Stimulated activated memory B cell treated with anti-CD40 and anti-IgM and Interleukin-4, amounts not matched to agents 10 μg/mL and 1 μg/mL and 100 μg/mL, for 72 hours (primary cell): ENCODE measurements at regions not wholly inside any gene's neighbourhood (a gene's known extent, or its start where the extent isn't known, plus 50 kb on each side); places are given as distances from the start of the nearest gene placed in this dataset.

ENCODE experiments used
- ATAC-seq: fragments of 150-1000 bp; cut with Tn5 transposase; 2 replicates; pipeline ENCODE4 v1.10.0; 2021
- H3K27ac Mint-ChIP-seq: one replicate; pipeline ENCODE4 v1.8.0; 2022; ENCODE audit warnings: mild to moderate bottlenecking, mixed read lengths
- H3K27me3 Mint-ChIP-seq: one replicate; pipeline ENCODE4 v1.8.0; 2022; ENCODE audit warnings: mixed read lengths
- H3K36me3 Mint-ChIP-seq: one replicate; pipeline ENCODE4 v1.8.0; 2022; ENCODE audit warnings: mixed read lengths
- H3K4me1 Mint-ChIP-seq: one replicate; pipeline ENCODE4 v1.8.0; 2022; ENCODE audit warnings: mixed read lengths
- H3K4me3 Mint-ChIP-seq: one replicate; pipeline ENCODE4 v1.8.0; 2022; ENCODE audit warnings: mild to moderate bottlenecking, moderate library complexity, mixed read lengths
- H3K9me3 Mint-ChIP-seq: one replicate; pipeline ENCODE4 v1.8.0; 2022; ENCODE audit warnings: mixed read lengths

DNA sequence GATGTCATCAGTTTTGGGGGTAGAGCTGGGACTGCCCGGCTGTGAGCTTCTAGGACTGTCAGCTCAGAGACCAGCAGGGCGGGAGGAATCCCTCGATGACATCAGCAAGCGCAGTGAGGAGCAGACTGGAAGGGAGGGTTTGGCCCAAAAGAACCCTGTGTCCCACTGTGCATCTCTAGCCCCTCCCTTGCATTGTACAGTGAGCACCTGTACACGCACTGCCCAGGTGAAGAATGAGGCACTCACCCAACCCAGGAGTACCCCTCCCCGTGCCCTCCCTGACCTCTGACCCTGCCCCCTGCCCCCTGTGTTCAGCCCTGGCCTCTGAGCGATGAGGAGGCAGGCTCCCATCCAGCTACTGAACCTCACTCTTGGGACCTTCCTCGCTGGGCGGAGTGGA is 92.9 kb downstream of the HMX1 start:
- ATAC-seq, result no peak
- no peak overlapping the region for H3K4me3 Mint-ChIP-seq
- no peaks in the 10 kb centered on the region for H3K9me3 Mint-ChIP-seq
- no peaks in the 10 kb centered on the region for H3K36me3 Mint-ChIP-seq
- H3K27ac Mint-ChIP-seq, result no peak overlapping the region
- H3K4me1 Mint-ChIP-seq, result no peaks in the 10 kb centered on the region
- no peaks in the 10 kb centered on the region for H3K27me3 Mint-ChIP-seq

- Mint-ChIP-seq H3K4me3 (no peak overlapping the region), H3K27me3 (no peaks in the 10 kb centered on the region), H3K4me1 (no peaks in the 10 kb centered on the region), H3K9me3 (no peaks in the 10 kb centered on the region), H3K27ac (no peak overlapping the region), H3K36me3 (no peaks in the 10 kb centered on the region)
- ATAC-seq, result no peak
Measured at GRCh38 chr4:8778291-8778690, 93.3 kb downstream of the HMX1 start.

DNA sequence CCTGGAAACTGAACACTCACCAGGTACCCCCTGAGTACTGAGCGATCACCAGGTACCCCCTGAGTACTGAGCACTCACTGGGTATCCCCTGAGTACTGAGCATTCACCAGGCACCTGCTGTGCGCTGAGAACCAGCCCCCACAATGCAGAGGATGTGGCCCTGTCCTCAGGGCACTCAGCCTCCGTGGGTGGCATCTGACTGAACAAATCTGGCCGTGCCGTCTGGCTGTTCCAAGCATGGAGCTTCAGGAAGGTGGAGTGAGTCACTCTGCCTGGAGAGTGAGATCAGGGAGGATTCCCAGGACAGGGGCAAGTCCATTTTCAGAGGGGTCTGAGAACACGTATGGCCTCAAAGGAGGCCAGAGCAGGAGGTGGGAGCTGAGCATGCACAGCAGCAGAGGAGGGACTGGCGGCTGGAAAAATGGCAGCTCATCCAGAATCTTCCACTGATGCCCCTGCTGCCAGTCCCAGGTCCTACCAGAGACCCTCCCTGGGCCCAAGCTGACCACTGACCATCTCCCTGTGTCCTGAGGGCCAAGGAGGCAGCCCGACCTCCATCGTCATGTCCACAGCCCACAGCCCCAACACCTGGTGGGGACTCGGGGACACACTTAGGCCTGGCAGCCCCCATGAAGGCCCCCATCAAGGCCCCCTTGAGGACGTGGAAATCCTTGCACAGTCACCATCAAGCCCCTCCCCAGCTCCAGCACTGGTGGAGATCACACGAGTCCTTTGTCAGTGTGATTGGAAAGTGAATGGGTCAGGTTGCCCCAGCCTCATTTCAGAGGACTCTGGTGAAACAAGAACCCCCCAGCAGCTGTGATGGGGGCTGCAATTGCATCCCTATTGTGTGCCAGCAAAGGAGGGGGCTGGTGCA is 94.1 kb downstream of the HMX1 start:
- Mint-ChIP-seq H3K4me3 (no peak overlapping the region), H3K27ac (no peak overlapping the region)
- ATAC-seq, result no peak

GRCh38 chr4:8776366-8776765 is 95.3 kb downstream of the HMX1 start:
- Mint-ChIP-seq H3K27me3 (no peaks in the 10 kb centered on the region), H3K36me3 (no peaks in the 10 kb centered on the region), H3K27ac (no peak overlapping the region), H3K4me1 (no peaks in the 10 kb centered on the region), H3K9me3 (no peaks in the 10 kb centered on the region), H3K4me3 (no peak overlapping the region)
- no peak for ATAC-seq

More for the DNA sequence above, 94.1 kb downstream of the HMX1 start:
- H3K4me1 Mint-ChIP-seq, result no peaks in the 10 kb centered on the region
- no peaks in the 10 kb centered on the region for H3K9me3 Mint-ChIP-seq
- H3K36me3 Mint-ChIP-seq, result no peaks in the 10 kb centered on the region
- H3K27me3 Mint-ChIP-seq, result no peaks in the 10 kb centered on the region

GRCh38 chr4:8775751-8776355 is 95.8 kb downstream of the HMX1 start:
- Mint-ChIP-seq H3K27me3 (no peaks in the 10 kb centered on the region), H3K27ac (no peak overlapping the region), H3K9me3 (no peaks in the 10 kb centered on the region), H3K4me3 (no peak overlapping the region), H3K36me3 (no peaks in the 10 kb centered on the region), H3K4me1 (no peaks in the 10 kb centered on the region)
- no peak for ATAC-seq

- Mint-ChIP-seq H3K27me3 (no peaks in the 10 kb centered on the region), H3K4me1 (no peaks in the 10 kb centered on the region), H3K36me3 (no peaks in the 10 kb centered on the region), H3K4me3 (no peak overlapping the region), H3K9me3 (no peaks in the 10 kb centered on the region), H3K27ac (no peak overlapping the region)
- no peak for ATAC-seq
Measured at GRCh38 chr4:8775121-8775520, 96.5 kb downstream of the HMX1 start.

DNA sequence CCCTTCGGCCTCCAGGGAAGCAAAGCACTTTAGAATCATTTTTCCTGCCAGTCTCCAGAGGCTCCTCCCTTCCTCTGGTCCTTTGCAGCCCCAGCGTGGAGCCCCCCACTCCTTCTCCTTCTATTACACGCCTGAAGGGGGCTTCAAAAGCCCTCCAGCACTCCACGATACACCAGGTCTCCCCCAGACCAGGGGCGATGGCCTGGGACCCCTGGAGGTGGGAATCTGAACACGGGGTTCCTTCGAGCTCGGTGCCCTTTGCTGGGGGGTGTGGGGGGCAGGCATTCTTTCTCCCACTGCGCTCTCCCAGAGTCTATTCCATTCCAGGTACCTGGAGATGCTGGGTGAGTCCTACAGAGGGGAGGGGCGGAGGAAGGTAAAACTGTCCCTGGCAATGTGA is 97.6 kb downstream of the HMX1 start:
- no peak overlapping the region for H3K27ac Mint-ChIP-seq
- peaks cover under 1% of the 10 kb centered on the region for H3K9me3 Mint-ChIP-seq
- ATAC-seq, result no peak
- H3K27me3 Mint-ChIP-seq, result no peaks in the 10 kb centered on the region
- H3K36me3 Mint-ChIP-seq, result no peaks in the 10 kb centered on the region
- H3K4me1 Mint-ChIP-seq, result no peaks in the 10 kb centered on the region
- no peak overlapping the region for H3K4me3 Mint-ChIP-seq

DNA sequence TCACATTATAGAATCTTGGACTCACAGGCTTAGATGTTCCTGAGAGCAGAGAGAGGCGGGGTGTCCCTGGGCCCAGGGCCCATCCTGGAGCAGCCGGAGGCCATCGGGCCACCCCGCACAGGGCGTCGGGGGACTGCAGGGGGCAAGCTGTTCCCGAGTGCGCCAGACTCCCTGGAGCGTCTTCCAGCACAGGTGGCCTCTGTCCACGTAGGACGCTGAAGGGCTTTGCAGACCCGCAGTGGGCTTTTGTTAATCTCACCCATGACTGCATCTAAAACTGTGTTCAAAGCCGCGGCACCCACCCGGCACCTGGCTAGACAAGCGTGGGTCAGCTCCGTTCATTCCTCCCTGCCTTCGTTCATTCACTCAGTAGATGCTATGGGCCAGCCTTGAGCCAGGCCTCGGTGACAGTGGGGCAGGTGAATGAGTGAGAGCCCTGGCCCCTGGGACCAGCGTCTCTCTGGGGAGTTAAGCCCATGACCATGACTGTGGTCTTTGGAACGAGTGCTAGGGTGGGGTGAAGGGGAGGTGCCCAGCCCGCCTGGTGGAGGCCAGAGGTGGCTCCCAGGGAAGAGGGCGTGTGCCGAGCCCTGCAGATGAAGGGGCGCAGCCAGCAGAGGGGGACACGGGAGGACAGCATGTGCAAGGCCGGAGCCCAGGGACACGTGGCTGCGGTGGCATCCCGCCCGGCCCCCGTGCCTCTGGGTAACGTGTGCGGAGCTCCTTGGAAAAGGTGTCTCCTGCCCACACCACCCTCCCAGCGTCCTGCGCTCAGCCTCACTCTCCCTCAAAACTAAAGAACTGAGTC is 98.3 kb downstream of the HMX1 start:
- no peak overlapping the region for H3K4me3 Mint-ChIP-seq
- H3K9me3 Mint-ChIP-seq, result peaks cover 3% of the 10 kb centered on the region
- H3K4me1 Mint-ChIP-seq, result no peaks in the 10 kb centered on the region
- no peaks in the 10 kb centered on the region for H3K36me3 Mint-ChIP-seq
- no peak overlapping the region for H3K27ac Mint-ChIP-seq
- no peak for ATAC-seq
- no peaks in the 10 kb centered on the region for H3K27me3 Mint-ChIP-seq

DNA sequence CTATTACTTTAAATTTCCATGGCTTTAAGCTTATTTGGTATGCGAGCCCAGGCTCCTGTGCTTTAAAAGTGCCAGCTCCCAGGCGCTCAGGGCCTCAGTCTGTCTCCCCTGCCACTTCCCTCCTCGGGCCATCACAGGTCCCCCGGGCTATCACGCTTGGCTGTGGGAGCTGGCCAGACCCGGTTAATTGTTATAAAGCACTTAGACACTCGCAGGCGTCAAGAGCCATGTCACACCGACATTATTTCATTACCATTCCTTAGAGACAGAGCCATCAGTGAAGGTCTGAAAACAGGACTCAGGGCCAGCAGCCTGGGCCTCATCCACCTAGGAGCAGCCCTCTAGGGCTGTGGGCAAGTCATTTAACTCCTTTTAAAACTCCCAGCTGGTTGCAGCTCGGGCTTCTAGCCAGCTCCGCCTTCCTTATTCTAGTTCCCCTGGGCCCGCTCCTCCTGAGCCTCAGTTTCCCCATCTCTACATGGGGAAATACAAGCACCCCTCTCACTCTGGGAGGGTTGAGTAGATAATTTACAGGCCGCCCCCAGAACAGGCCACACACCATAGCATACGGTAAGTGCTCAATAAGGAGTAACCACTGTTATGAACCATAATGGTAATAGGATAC is 99.0 kb downstream of the HMX1 start:
- no peak overlapping the region for H3K4me3 Mint-ChIP-seq
- H3K36me3 Mint-ChIP-seq, result no peaks in the 10 kb centered on the region
- H3K9me3 Mint-ChIP-seq, result peaks cover 3% of the 10 kb centered on the region
- no peaks in the 10 kb centered on the region for H3K27me3 Mint-ChIP-seq
- no peak for ATAC-seq
- no peak overlapping the region for H3K27ac Mint-ChIP-seq
- H3K4me1 Mint-ChIP-seq, result no peaks in the 10 kb centered on the region

DNA sequence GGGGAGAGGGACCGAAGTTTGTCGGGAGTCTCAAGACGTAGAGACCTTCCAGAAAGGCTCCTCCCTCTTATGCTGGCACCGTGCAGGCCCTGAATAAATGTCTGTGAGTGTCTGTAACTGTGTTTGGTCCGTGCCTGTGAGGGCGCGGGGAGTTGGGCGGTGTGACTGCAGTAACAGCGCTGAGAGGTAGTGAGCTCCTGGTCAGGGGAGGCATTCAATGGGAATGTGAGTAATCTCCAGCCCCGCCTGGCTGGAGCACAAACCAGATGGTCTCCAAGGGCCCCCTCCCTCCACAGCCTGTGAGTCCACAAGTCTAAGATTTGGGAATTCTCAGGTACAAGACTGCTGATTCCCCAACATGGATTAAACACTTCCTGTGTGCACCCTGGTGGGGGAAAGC is 100.0 kb downstream of the HMX1 start:
- H3K36me3 Mint-ChIP-seq, result no peaks in the 10 kb centered on the region
- H3K4me3 Mint-ChIP-seq, result no peak overlapping the region
- peaks cover 3% of the 10 kb centered on the region for H3K9me3 Mint-ChIP-seq
- ATAC-seq, result no peak
- no peak overlapping the region for H3K27ac Mint-ChIP-seq
- H3K27me3 Mint-ChIP-seq, result no peaks in the 10 kb centered on the region
- H3K4me1 Mint-ChIP-seq, result no peaks in the 10 kb centered on the region

GRCh38 chr4:8771258-8771590 is 100.4 kb downstream of the HMX1 start:
- ATAC-seq, result no peak
- H3K27me3 Mint-ChIP-seq, result no peaks in the 10 kb centered on the region
- no peak overlapping the region for H3K27ac Mint-ChIP-seq
- H3K36me3 Mint-ChIP-seq, result no peaks in the 10 kb centered on the region
- H3K4me1 Mint-ChIP-seq, result no peaks in the 10 kb centered on the region
- peaks cover 3% of the 10 kb centered on the region for H3K9me3 Mint-ChIP-seq
- H3K4me3 Mint-ChIP-seq, result no peak overlapping the region

DNA sequence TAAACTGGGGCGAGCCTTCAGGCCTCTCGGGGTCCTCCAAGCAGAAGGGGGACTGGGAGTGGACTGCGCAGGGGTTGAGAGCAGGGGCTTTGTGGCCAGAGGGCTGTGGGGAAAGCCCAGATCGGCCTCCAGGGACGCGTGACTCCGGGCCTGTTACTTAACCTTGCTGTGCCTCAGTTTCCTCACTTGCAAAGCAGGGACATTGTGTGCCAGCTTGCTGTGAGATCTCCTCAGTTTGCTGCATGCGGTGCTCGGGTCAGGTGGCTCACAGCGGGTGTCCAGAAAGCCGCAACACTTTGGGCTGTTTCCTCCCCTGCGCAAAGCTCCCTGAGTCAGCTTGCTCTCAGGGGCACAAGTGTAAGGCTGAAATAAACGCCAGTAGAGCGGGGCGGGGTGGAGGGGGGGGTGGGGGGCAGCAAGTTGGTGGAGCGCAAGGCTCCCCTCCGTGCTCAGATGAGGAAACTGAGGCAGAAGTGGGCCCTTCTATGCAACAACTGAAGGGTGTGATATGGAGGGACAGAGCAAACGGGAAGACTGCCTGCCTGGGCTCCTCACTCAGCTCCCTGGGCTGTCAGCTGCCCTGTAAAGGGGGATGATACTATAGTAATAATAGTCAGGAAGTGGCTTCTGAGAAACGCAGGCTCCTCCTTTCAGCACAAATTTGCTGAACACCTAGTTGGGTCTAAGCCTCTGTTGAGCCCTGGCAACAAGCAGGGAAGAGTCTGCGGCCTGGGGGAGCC is 101.0 kb downstream of the HMX1 start:
- H3K27me3 Mint-ChIP-seq, result no peaks in the 10 kb centered on the region
- no peaks in the 10 kb centered on the region for H3K4me1 Mint-ChIP-seq
- H3K27ac Mint-ChIP-seq, result no peak overlapping the region
- H3K36me3 Mint-ChIP-seq, result no peaks in the 10 kb centered on the region
- ATAC-seq, result no peak
- peaks cover 3% of the 10 kb centered on the region for H3K9me3 Mint-ChIP-seq
- no peak overlapping the region for H3K4me3 Mint-ChIP-seq

- Mint-ChIP-seq H3K4me1 (no peaks in the 10 kb centered on the region), H3K36me3 (no peaks in the 10 kb centered on the region), H3K9me3 (peaks cover 3% of the 10 kb centered on the region), H3K4me3 (no peak overlapping the region), H3K27ac (no peak overlapping the region), H3K27me3 (peaks cover 3% of the 10 kb centered on the region)
- no peak for ATAC-seq
Measured at GRCh38 chr4:8769645-8770517, 101.8 kb downstream of the HMX1 start.

DNA sequence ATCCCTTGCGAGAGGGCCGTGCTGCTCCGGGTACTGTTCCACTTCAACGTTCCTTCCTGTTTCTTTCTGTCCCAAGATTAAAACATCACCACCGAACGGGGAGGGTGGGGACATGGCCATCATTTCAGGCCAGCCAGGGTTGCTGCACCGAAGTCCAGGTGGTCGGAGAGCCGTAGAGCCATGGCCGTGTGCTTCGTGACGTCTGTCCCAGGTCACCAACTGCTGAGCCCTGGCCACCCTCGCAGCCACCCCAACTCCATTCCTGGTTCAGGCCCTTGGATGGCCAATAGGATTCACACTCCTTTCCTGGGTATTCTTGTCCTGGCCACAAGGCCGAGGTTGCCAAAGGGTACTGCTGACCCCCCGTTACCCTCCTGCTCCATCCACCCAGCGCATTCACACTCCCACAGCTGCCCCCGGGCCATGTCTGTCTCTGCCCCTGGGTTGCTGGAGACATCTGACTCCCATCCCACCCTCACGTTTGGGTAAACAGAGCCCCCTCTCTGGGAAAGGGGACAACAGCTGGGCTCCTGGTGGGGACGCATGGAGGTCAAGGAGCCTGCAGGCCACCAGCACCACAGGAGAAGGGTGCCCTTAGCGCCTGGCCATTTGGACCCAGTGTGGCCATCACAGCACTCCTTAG is 103.2 kb downstream of the HMX1 start:
- ATAC-seq, result no peak
- Mint-ChIP-seq H3K36me3 (no peaks in the 10 kb centered on the region), H3K4me1 (no peaks in the 10 kb centered on the region), H3K27me3 (peaks cover 11% of the 10 kb centered on the region), H3K9me3 (peaks cover 3% of the 10 kb centered on the region), H3K27ac (no peak overlapping the region), H3K4me3 (no peak overlapping the region)
